PC-3 (cell line): ENCODE measurements at regions not wholly inside any gene's neighbourhood (a gene's known extent, or its start where the extent isn't known, plus 50 kb on each side); places are given as distances from the start of the nearest gene placed in this dataset.

ENCODE experiments used
- ATAC-seq: fragments of 200-7000 bp; cut with Tn5 transposase; 2 replicates; pipeline ENCODE4 v1.9.1; 2020; ENCODE audit warnings: mild to moderate bottlenecking, moderate library complexity
- BruUV-seq: library from RNA; stranded (reverse); fragments of 400-500 nt; replicated peaks from 2 replicates; lab custom pipeline; 2021; lab: Mats Ljungman, UMichigan
- CTCF ChIA-PET: fragments of 300-600 bp; sonication (Branson Sonifier 250); formaldehyde crosslinking; loops from one replicate; lab custom pipeline; 2022; ENCODE audit warnings: antibody characterized with exemption; lab: Charles Lee
- POLR2A ChIA-PET: fragments of 300-600 bp; sonication (Branson Sonifier 250); formaldehyde crosslinking; loops from one replicate; lab custom pipeline; 2022; ENCODE audit warnings: antibody characterized with exemption; ENCODE audit not compliant: unreplicated experiment; lab: Charles Lee
- DNase-seq: peaks from one replicate; pipeline ENCODE4 v3.0.0-alpha.2; 2015
- H2AFZ ChIP-seq: fragments of 300-600 bp; sonication (generic); 2 replicates; pipeline ENCODE4 v1.6.0; 2016; ENCODE audit warnings: antibody characterized with exemption, low read length
- H3F3A ChIP-seq: fragments of 300-600 bp; sonication (generic); one replicate; pipeline ENCODE4 v1.6.0; 2017; ENCODE audit warnings: antibody characterized with exemption, low read length, control low read depth, mild to moderate bottlenecking; ENCODE audit not compliant: unreplicated experiment
- H3K27ac ChIP-seq: fragments of 300-600 bp; sonication (generic); 2 replicates; pipeline ENCODE4 v1.5.1; 2016; ENCODE audit warnings: mild to moderate bottlenecking, low read length
- H3K27me3 ChIP-seq: fragments of 300-600 bp; sonication (generic); 2 replicates; pipeline ENCODE4 v1.6.1; 2016; ENCODE audit warnings: low read length, mixed read lengths
- H3K36me3 ChIP-seq: fragments of 300-600 bp; sonication (generic); 2 replicates; pipeline ENCODE4 v1.6.1; 2016; ENCODE audit warnings: low read depth, mixed run types, low read length, mixed read lengths
- H3K4me1 ChIP-seq: fragments of 300-600 bp; sonication (generic); 2 replicates; pipeline ENCODE4 v1.5.1; 2016; ENCODE audit warnings: low read length; ENCODE audit not compliant: insufficient read depth
- H3K4me2 ChIP-seq: fragments of 300-600 bp; sonication (generic); 2 replicates; pipeline ENCODE4 v1.6.0; 2016; ENCODE audit warnings: low read length
- H3K4me3 ChIP-seq: fragments of 300-600 bp; sonication (generic); 2 replicates; pipeline ENCODE4 v1.5.1; 2016; ENCODE audit warnings: mild to moderate bottlenecking, low read length, mixed read lengths
- H3K79me2 ChIP-seq: fragments of 300-600 bp; sonication (generic); 2 replicates; pipeline ENCODE4 v1.6.1; 2017; ENCODE audit warnings: low read length, mixed read lengths
- H3K9ac ChIP-seq: fragments of 300-600 bp; sonication (generic); 2 replicates; pipeline ENCODE4 v1.6.0; 2016; ENCODE audit warnings: mild to moderate bottlenecking, low read length
- H3K9me2 ChIP-seq: fragments of 300-600 bp; sonication (generic); replicated peaks from 2 replicates; pipeline ENCODE4 v1.6.1; 2016; ENCODE audit warnings: mixed run types, low read length, mixed read lengths
- H3K9me3 ChIP-seq: fragments of 300-600 bp; sonication (generic); 2 replicates; pipeline ENCODE4 v1.6.1; 2016; ENCODE audit warnings: low read length, mixed read lengths
- H4K20me1 ChIP-seq: fragments of 300-600 bp; sonication (generic); 2 replicates; pipeline ENCODE4 v1.6.1; 2016; ENCODE audit warnings: low read length, mixed read lengths
- CTCF ChIP-seq: fragments of 300-600 bp; sonication (generic); conservative IDR thresholded peaks from 2 replicates; pipeline ENCODE4 v1.5.1; 2017; ENCODE audit warnings: antibody characterized with exemption, low read depth, mild to moderate bottlenecking, low read length
- EZH2 ChIP-seq: fragments of 300-600 bp; sonication (generic); IDR thresholded peaks from one replicate; pipeline ENCODE4 v1.6.1; 2017; ENCODE audit warnings: antibody characterized with exemption, mild to moderate bottlenecking, low read length; ENCODE audit not compliant: unreplicated experiment
- EZH2phosphoT487 ChIP-seq: fragments of 300-600 bp; sonication (generic); IDR thresholded peaks from 2 replicates; pipeline ENCODE4 v1.6.1; 2018; ENCODE audit warnings: mild to moderate bottlenecking, antibody characterized with exemption, low read length, borderline replicate concordance
- intact Hi-C: fragments of 100-400 bp; cut with micrococcal nuclease; formaldehyde crosslinking; loops from 2 replicates; pipeline ENCODE4 v1.9.0; 2023

GRCh38 chr9:73095425-73095824 is 56.2 kb upstream of the ANXA1 start:
- Histone ChIP-seq H3F3A (no peaks in the 10 kb centered on the region), H2AFZ (no peak overlapping the region), H3K27ac (no peak overlapping the region), H3K4me1 (0 out of 2 replicates have a peak, but pooled peaks cover 7% of the 10 kb centered on the region), H3K9me3 (no peaks in the 10 kb centered on the region), H3K79me2 (no peaks in the 10 kb centered on the region), H3K27me3 (no peaks in the 10 kb centered on the region), H4K20me1 (no peaks in the 10 kb centered on the region), H3K4me2 (no peak overlapping the region), H3K9ac (no peak overlapping the region), H3K9me2 (no peaks in the 10 kb centered on the region), H3K4me3 (no peak overlapping the region), H3K36me3 (no peaks in the 10 kb centered on the region)
- ATAC-seq, result no peak
- TF ChIP-seq CTCF (no peak), EZH2phosphoT487 (no peak), EZH2 (no peak)
- CTCF ChIA-PET, result interaction anchor here (0.6 kb wide), 1 partner anchor 12 kb away, joined by 3 read pairs; no protein-coding TSS in a partner anchor
- BruUV-seq, result no TSS peak
- intact Hi-C loops, result no loop called here
- DNase-seq, result no peak
- POLR2A ChIA-PET, result no interaction called here

GRCh38 chr9:73093740-73094379 is 57.8 kb upstream of the ANXA1 start:
- Histone ChIP-seq H3K27ac (no peak overlapping the region), H2AFZ (peak overlapping the region; percentile 37), H3K4me2 (peak overlapping the region; percentile 51), H4K20me1 (no peaks in the 10 kb centered on the region), H3K9me2 (no peaks in the 10 kb centered on the region), H3K79me2 (no peaks in the 10 kb centered on the region), H3K36me3 (no peaks in the 10 kb centered on the region), H3F3A (no peaks in the 10 kb centered on the region), H3K9me3 (no peaks in the 10 kb centered on the region), H3K4me1 (peaks cover 7% of the 10 kb centered on the region; the same call in 1 of the 2 replicates), H3K4me3 (peak overlapping the region; percentile 27; the same call in 1 of the 2 replicates), H3K9ac (no peak overlapping the region), H3K27me3 (no peaks in the 10 kb centered on the region)
- POLR2A ChIA-PET, result no interaction called here
- no TSS peak for BruUV-seq
- ATAC-seq (no peak), DNase-seq (no peak)
- intact Hi-C loops, result no loop called here
- no peak for TF ChIP-seq EZH2phosphoT487
- no peak for TF ChIP-seq EZH2
- TF ChIP-seq CTCF, result no peak
- CTCF ChIA-PET, result no interaction called here
